DMS153 (cell line): ENCODE measurements at regions not wholly inside any gene's neighbourhood (a gene's known extent, or its start where the extent isn't known, plus 50 kb on each side); places are given as distances from the start of the nearest gene placed in this dataset.
"Not testable (repeated sequence)": the region's sequence is repeated elsewhere in the genome, so short reads cannot be mapped to it uniquely, and the experiment has no call there.

Source experiments
- DNase-seq: peaks from one replicate; lab custom pipeline; 2025; lab: John Stamatoyannopoulos, UW

DNA sequence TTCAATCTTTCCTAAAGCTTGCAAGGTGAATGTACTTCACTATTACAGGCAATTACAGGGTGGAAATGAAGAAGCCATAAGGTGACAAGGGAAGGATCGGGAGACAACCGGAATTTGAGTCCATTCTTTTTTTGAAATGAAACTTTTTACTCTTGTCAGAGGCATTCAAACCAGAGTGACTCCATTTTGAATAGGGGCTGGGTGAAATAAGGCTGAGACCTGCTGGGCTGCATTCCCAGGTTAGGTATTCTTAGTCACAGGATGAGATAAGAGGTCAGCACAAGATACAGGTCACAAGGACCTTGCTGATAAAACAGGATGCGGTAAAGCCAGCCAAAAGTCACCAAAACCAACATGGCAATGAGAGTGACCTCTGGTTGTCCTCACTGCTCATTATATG, 363.3 kb downstream of the TYW1 start:
- DNase-seq: no peak

DNA sequence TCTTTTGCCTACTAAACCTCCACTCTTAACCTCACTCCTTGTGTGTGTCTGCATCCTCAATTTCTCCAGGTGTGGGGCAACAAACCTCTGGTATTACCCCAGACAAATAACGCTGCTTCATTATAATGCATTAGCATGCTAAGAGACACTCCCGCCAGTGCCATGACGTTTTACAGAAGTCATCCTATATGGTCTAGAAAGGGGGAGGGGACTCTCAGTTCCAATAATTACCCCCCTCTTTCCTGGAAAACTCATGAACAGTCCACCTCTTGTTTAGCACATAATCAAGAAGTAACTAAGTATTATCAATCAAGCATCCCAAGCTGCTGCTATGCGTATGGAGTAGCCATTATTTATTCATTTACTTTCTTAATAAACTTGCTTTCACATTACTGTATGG, 364.5 kb downstream of the TYW1 start:
- DNase-seq: no peak

DNA sequence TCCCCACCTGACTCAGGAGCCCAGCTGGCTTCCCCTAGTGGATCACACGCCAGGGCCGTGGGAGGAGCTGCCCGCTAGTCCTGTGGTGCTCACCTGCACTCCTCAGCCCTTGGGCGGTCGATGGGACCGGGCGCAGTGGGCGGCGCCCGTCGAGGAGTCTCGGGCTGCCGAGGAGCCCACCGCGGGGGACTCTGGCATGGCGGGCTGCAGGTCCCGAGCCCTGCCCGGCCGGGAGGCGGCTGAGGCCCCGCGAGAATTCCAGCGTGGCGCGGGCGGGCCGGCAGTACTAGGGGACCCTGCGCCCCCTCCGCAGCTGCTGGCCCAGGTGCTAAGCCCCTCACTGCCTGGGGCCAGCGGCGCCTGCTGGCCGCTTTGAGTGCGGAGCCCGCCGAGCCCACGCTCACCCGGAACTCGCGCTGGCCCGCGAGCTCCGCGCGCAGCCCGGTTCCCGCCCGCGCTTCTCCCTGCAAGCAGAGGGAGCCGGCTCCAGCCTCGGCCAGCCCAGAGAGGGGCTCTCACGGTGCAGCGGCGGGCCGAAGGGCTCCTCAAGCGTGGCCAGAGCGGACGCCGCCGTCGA, 367.9 kb downstream of the TYW1 start:
- DNase-seq: no peak

DNA sequence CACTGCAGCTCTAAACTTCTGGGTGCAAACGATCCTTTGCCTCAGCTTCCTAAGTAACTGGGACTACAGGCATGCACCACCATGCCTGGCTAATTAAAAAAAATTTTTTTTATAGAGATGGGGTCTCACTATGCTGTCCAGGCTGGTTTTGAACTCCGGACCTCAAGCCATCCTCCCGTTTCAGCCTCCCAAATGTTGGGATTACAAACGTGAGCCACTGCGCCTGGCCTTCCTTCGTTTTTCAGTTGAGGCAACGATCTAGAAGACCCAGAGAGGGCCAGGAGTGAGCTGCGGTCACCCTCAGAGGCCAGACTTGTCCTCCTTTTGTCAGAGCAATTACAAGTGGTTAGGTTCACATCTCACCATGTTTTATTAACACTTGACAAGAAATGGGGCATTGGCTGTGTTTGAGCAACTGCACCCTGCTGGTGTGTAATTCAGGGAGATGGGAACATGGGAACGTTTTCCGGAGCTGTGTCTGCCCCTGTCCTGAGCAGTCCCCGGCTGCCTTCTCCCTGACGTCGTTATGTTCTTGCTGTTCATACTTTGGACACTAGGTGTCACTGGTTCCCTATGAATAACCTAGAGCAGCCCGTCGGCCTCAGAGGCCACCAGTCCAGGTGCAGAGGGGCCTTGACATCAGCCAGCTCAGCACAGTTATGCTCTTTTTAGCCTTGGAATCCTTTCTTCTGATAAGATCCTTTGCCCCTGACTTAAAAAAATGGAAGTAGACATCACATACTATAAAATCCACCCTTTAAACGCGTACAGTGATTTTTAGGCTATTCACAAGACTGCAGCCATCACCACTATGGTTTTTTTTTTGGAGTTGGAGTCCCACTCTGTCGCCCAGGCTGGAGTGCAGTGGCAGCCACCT, 375.0 kb downstream of the TYW1 start:
- DNase-seq: peak; percentile 60

DNA sequence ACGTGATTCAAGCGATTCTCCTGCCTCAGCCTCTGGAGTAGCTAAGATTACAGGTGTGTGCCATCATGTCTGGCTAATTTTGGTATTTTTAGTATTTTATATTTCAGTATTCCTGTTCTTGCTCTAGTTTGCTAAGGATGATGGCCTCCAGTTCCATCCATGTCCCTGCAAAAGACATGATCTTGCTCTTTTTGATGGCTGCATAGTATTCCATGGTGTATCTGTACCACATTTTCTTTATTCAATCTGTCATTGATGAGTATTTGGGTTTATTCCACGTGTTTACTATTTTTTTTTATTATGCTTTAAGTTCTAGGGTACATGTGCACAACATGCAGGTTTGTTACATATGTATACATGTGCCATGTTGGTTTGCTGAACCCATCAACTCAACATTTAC, 376.8 kb downstream of the TYW1 start:
- DNase-seq: not testable (repeated sequence)

DNA sequence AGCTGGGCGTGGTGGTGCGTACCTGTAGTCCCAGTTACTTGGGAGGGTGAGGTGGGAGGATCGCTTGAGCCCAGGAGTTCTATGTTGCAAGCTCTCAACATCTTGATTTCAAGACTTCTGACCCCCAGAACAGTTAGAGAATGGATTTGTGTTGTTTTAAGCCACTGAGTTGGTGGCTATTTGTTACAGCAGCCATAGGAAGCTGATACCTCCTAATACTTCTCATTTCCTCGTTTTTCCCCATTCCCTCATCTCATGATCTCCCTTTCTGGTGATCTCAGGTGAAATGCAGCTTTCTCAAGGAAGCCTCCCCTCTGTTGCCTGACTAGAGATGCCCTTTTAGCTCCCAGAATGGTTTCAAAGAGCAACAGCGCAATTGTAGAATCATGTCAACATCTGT, 378.8 kb downstream of the TYW1 start:
- DNase-seq: no peak

DNA sequence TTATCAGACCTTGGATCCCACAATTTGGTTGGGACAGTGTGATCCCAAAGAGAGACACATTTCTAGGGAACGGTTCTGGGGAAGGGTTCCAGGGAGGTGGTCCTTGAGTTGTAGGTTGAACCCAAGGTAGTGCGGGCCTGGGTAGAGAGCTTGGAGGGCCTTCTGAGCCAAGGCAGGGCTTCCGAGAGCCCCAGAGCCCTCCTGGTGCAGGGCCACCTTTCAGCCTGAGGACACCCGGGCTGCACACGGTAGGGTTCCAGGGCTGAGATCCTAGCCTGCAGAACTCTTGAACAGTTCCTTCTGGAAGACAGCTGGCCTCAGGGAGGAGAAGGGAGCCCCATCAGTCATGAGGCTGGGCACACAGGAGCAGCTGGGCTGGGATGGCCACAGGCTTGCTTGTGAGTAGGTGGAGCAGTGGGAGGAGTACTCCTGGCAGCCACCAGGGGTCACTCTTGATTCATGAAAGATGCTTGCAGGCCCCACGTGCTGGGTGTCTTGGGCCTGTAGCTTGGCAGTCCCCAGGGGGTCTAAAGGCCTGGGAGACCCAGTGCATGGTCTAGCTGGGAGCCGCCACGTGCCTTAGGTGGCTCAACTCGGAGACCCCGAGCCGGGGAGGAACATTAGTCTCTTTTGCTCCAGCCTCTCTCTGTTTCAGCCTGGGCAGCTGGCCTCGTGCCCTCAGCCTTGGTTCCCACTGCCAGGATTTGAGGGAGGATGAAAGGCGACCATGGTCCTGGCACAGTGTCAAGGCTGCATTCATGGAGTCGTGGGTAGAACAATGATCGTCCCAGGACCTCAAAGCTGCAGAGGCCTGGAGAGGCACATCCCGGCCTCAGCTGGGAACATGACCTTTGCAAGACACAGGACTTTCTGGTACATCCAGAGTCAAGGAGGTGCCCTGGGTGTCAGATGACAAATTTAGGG, 381.6 kb downstream of the TYW1 start:
- DNase-seq: peak; percentile 52

DNA sequence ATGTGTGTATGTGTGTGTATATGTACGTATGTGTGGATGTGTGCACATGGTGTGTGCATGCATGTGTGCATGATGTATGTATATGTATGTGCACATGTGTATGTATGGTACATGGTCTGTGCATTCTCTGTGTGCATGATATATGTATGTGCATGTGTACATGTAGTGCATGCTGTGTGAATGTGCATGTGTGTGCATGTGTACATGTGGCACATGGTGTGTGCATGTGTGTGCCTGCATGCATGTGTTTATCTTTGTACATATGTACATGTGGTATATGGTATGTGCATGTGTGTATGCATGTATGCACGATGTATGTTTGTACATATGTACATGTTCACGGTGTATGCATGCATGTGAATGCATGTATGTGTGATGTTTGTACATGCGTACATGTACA, 383.7 kb downstream of the TYW1 start:
- no peak for DNase-seq

DNA sequence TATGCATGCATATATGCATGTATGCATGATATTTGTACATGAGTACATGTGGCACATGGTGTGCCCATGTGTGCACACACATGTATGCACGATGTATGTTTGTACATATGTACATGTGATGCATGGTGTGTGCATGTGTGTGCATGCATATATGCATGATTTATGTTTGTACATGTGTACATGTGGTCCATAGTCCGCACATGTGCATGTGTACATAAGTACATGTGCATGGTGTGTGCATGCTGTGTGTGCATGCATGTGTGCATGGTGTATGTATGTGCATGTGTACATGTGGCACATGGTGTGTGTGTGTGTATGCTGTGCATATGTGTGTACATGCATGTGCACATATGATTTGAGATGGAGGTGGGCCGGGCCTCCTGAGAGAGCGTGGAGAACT, 384.2 kb downstream of the TYW1 start:
- no peak for DNase-seq

DNA sequence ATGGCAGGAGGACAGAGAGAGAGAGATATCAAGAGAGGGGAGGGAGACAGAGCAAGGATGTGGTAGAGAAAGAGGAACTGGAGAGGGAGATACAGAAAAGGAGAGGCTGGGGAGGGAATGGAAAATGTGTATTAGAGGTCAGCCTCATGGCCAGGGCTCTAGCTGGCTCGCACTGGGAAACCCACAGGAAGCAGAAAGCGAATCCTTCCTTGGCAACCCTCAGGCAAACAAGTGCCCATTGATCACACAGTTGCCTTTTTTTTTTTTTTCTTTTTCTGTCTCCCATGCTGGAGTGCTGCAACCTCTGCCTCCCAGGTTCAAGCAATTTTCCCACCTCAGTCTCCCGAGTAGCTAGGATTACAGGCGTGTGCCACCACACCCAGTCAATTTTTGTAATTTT, 391.2 kb downstream of the TYW1 start:
- no peak for DNase-seq

DNA sequence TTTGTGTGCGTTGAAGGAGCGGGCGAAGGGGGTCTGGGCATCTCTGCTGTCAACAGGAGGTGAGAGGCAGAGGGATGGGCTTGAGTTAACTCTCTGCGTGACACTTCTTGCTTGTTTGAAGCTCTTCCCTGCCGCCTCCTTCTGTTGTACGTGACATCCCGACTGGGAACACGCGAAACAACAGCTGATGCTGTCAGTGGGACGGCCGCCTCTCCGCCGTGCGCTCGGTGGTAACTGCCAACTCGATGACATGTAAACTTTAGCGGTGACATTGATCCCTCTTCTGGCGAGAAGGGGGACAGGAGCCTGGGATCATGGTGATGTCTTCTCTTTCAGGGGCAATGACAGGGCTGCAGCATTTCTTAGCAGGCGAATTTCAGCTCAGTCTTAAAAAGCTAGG, 394.5 kb downstream of the TYW1 start:
- DNase-seq: no peak

DNA sequence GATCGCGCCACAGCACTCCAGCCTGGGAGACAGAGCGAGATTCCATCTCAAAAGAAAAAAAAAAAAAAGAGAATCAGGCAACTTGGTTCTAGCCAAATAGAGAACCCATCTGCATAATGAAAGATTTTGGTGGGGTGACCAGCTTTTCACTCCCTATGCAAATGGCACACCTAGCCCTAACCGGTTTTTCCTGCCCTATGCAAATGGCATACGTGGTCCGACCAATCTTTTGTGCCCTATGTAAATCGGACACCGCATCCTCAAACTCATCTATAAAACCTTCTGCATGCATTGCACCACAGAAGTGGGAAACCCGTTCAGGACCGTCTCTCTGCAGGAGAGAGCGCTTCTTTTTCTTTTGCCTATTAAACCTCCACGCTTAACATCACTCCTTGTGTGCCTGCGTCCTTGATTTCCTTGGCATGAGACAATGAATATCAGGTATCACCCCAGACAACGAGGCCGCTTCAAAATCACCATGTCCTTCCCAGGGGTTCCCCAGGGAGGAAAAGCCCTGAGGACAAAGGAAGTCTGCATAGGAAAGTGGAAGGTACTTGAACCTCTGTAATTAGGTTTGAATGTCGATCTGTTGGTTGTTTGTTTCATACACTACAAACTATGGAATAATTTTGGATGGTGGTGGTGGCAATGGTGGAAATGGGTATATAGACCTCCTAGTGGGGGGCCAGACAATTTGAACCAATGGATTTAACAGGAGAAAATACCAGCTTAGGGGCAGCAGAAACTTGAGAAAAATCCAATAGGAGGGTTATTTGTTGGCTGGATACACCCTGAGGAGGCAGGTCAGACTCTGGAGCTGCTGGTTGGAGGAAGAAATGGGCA, 396.2 kb downstream of the TYW1 start:
- peak; percentile 26 for DNase-seq

DNA sequence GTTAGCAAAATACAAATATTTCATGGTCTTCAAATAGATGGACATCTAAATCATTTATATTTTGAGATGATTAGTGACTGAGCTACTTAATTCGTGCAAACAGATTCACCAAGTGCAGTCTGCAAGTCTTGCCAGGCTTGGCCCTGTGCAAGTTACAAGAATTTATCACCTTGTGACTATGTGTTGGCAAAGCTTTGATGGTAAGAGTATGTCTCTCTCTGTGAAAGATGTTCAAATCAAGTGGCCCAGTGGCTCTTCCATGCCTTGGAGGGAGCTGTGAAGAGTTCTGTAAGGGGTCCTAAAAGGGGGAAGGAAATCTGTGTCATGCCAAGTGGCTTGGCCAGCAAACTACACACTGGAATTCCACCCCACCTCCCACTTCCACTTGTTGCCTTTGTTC, 397.3 kb downstream of the TYW1 start:
- no peak for DNase-seq

DNA sequence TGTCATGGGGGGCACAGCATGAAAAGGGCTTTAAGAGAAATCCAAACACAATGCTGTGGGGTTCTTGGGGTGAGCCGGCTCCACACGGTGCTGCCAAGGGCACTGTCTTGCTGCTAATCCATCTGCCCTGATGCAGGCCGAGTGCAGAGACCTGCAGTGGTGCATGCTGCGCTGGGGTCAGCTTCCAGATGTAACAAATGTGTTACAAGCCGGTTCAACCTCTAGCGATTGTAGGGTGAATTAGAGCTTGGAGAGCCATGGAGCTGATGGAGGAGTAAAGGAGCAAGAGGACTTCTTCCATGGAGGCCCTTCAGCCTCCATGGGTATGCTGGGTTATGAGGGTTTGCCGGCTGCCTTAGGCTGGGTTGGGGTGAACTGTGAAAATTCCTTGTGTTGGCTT, 402.3 kb downstream of the TYW1 start:
- no peak for DNase-seq

DNA sequence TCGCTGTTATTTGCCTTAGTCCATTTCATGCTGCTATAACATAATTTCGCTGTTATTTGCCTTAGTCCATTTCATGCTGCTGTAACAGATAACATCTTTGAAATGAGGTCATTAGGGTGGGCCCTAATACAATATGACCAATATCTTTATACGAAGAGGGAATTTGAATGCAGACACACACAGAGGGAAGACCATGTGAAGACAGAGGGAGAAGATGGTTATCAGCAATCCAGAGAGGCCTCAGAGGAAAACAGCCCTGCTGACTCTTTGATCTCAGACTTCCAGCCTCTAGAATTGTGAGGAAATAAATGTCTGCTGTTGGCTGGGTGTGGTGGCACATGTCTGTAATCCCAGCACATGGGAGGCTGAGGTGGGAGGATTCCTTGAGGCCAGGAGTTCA, 404.9 kb downstream of the TYW1 start:
- no peak for DNase-seq

DNA sequence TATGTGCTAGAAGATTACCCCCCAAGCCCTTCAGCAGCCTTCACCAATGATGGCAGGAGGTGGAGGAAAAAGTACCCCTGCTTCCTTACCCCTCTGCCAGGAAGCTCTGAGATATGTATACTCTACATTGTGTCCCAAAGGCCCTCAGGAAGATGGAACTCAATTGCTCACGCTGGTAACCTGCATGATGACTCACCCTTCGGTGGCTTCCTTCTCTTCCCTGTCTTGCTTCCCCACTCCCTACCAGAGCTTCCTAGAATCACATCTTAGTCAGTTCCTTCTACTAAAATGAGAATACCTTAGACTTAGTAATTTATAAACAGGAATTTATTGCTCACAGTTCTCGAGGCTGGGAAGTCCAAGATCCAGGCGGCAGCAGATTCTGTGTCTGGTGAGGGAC, 405.6 kb downstream of the TYW1 start:
- no peak for DNase-seq

DNA sequence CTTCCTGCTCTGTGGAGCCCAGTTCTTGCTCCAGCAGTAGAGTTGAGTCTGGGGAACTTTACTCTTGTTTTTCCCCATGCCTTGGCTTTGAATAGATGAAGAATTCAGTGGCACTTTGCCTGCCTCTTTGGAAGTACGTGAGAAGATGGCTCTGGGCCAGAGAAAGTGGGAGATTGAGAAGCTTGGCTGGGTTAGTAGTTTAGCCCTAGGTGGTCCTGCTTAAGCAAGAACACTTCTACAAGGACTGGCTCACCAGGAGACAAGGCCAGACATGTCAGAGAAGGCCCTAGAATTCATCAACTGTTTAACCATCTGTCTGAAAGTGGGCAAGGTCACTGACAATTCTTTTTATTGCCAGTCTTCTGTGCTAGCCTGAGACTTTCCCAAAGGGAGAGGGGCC, 410.3 kb downstream of the TYW1 start:
- no peak for DNase-seq

DNA sequence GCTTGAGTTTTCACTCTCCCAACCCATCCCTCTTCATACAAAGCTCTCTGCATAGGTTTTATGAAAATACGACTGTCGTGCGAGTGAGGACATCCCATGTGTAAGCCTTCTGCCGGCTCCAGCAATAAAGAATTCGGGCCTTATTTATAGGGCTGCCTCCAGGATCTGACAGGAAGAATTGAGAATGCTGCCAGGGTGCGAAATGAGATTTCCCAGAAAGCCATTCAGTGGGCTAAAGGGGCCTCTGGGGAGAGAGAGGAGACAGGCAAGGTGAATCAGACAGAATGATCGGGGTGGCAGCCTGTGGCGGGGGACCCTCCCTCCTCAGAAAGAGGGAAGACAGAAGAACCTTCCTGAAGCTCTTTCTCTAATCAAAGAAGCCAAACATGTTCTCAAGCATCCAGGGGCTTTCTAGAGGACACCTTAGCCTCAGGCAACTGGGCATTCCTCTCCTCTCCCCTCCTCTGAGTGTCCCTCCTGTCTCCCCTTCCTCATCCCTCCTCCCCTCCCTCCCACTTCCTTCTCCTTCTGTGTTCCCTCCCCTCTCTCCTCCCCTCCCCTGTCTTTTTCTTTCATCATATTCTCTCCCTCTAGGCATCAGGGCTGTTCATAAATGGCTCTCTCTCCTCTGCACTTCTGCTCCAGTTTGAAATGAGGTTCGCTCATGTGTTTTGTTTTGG, 410.9 kb downstream of the TYW1 start:
- DNase-seq: no peak

DNA sequence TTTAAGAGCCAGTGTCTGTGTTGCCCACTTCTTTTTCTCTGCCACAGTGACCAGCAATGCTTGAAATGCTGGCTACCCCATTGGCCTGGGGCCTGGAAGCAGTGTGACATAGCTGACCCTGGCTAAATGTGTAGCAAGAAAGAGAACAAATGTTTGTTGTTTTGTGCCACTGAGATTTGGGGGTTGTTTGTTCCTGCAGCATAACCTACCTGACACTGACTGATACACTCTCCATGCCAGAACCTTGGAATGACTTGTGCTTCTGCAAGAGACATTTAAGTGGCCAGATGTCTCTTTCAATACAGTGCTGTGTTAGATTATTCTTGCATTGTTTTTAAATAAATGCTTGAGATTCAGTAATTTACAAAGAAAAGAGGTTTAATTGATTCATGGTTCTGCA, 411.5 kb downstream of the TYW1 start:
- DNase-seq: no peak

DNA sequence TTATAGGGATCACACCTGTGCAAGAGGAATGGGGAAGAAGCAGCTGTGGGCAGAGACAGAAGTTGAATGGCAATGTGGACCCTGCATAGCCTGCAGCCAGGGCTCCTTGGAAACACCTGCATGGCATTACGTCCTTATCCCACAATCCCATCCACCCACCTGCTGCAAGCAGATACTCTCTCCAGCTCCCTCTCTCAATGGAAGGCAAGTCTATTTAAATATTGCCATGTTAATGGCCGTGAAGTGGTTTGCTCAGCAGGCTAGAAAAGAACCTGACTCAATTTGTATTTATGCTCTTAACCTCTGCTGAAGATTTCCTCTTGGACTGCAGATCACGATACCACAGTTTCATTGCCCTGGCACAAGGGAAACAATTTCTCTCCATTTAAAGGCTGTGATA, 417.0 kb downstream of the TYW1 start:
- DNase-seq: peak; percentile 79

DNA sequence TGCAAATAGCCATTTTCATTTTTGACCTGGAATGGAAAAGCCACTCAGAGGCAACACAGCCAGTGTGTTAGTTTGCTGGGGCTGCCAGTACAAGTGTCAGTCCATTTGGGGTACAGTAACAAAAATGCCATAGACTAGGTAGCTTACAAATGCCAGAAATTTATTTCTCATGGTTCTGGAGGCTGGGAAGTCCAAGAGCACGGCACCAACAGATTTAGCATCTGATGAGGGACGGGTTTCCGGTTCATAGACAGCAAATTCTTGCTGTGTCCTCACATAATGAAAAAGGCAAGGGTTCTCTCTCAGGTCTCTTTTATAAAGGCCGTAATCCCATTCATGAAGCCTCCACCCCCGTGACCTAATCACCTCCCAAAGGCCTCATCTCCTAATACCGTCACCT, 418.2 kb downstream of the TYW1 start:
- DNase-seq: no peak
